K562 (cell line): ENCODE measurements at regions not wholly inside any gene's neighbourhood (a gene's known extent, or its start where the extent isn't known, plus 50 kb on each side); places are given as distances from the start of the nearest gene placed in this dataset.

Source experiments
- ATAC-seq: fragments of 200-7000 bp; cut with Tn5 transposase; 3 replicates; pipeline ENCODE4 v1.9.1; 2020; ENCODE audit warnings: moderate library complexity
- BruUV-seq: library from RNA; stranded (reverse); fragments of 400-500 nt; replicated peaks from 2 replicates; lab custom pipeline; 2021; lab: Mats Ljungman, UMichigan
- CTCF ChIA-PET: fragments of 300-600 bp; formaldehyde crosslinking; extraction: SDS; loops from one replicate; lab custom pipeline; 2021; ENCODE audit warnings: low intra/inter-chr PET ratio; lab: Yijun Ruan, JAX
- POLR2A ChIA-PET: fragments of 300-600, 350-650 bp; sonication (Branson Sonifier 250); formaldehyde crosslinking; extraction: SDS; loops from one replicate; lab custom pipeline; 2021; ENCODE audit warnings: antibody characterized with exemption, inconsistent platforms; lab: Yijun Ruan, JAX
- DNase-seq, 4 experiments: peaks; one replicate each; pipeline versions ENCODE4 v3.0.0 to v3.0.0-alpha.2; 2011 to 2018; ENCODE audit warnings: low spot score in 3 of 4, mixed read lengths in 3 of 4; ENCODE audit errors: extremely low read depth in 1 of 4
- FAIRE-seq: peaks from 2 replicates; lab custom pipeline; 2011; peaks lifted over from hg19 to GRCh38; lab: Jason Lieb, UNC
- H2AFZ ChIP-seq: 2 replicates; pipeline ENCODE4 v1.6.0; 2011; ENCODE audit warnings: low read depth, low read length, control low read depth, inconsistent platforms
- H3K27ac ChIP-seq: fragments of 200-600 bp; 3 replicates; pipeline ENCODE4 v1.8.0; 2011; ENCODE audit warnings: low read depth, mild to moderate bottlenecking, control low read depth, inconsistent platforms, low read length, moderate library complexity, mixed read lengths; ENCODE audit errors: extremely low read depth
- H3K27me3 ChIP-seq, 2 experiments: fragments of 300-600 bp in 1 of 2; 2 replicates in 1 of 2; 3 replicates in 1 of 2; pipeline versions ENCODE4 v1.6.0 to v1.8.0; 2011; ENCODE audit warnings: inconsistent platforms in 2 of 2, low read length in 2 of 2, mild to moderate bottlenecking in 1 of 2, mixed read lengths in 1 of 2, moderate library complexity in 1 of 2; ENCODE audit not compliant: control insufficient read depth in 2 of 2, insufficient read depth in 2 of 2
- H3K36me3 ChIP-seq: fragments of 300-600 bp; 3 replicates; pipeline ENCODE4 v1.8.0; 2011; ENCODE audit warnings: mild to moderate bottlenecking, low read length, inconsistent platforms; ENCODE audit not compliant: control insufficient read depth, insufficient read depth
- H3K4me1 ChIP-seq, 2 experiments: fragments of 200-600 bp in 1 of 2; replicated peaks in 1 of 2; 2 replicates in 1 of 2; 3 replicates in 1 of 2; pipeline versions ENCODE4 v1.5.1 to v1.8.0; 2011; ENCODE audit warnings: inconsistent platforms in 2 of 2, low read length in 2 of 2, mild to moderate bottlenecking in 1 of 2, mixed read lengths in 1 of 2, moderate library complexity in 1 of 2; ENCODE audit not compliant: control insufficient read depth in 2 of 2, insufficient read depth in 2 of 2
- H3K4me2 ChIP-seq: 2 replicates; pipeline ENCODE4 v1.6.1; 2011; ENCODE audit warnings: low read length, control low read depth, inconsistent platforms, mixed read lengths; ENCODE audit not compliant: insufficient read depth
- H3K4me3 ChIP-seq: fragments of 200-600 bp; sonication (generic), shearing (Covaris generic); 2 replicates; pipeline ENCODE4 v1.5.1; 2016; ENCODE audit warnings: control low read depth, inconsistent platforms
- H3K79me2 ChIP-seq: fragments of 200-600 bp; 3 replicates; pipeline ENCODE4 v1.8.0; 2011; ENCODE audit warnings: low read length, inconsistent platforms; ENCODE audit not compliant: control insufficient read depth, insufficient read depth
- H3K9ac ChIP-seq, 2 experiments: 2 replicates each; pipeline versions ENCODE4 v1.6.0 to v1.6.1; 2011; ENCODE audit warnings: low read depth in 2 of 2, low read length in 2 of 2, control low read depth in 1 of 2, inconsistent platforms in 1 of 2, mild to moderate bottlenecking in 1 of 2, mixed read lengths in 1 of 2; ENCODE audit not compliant: insufficient read depth in 1 of 2
- H3K9me1 ChIP-seq: one replicate; pipeline ENCODE4 v1.6.0; 2011; ENCODE audit warnings: inconsistent platforms, mild to moderate bottlenecking, low read length, moderate library complexity; ENCODE audit not compliant: control insufficient read depth, insufficient read depth
- H3K9me3 ChIP-seq: replicated peaks from 2 replicates; pipeline ENCODE4 v1.5.1; 2011; ENCODE audit warnings: low read depth, low read length, inconsistent platforms; ENCODE audit not compliant: control insufficient read depth, insufficient read depth
- H4K20me1 ChIP-seq: replicated peaks from 2 replicates; pipeline ENCODE4 v1.6.1; 2011; ENCODE audit warnings: low read length, inconsistent platforms, mixed read lengths; ENCODE audit not compliant: control insufficient read depth, insufficient read depth
- CREM ChIP-seq: IDR thresholded peaks from 2 replicates; pipeline ENCODE4 v1.6.1; 2014; ENCODE audit warnings: antibody characterized with exemption, low read depth
- GTF3C2 ChIP-seq: IDR thresholded peaks from 3 replicates; pipeline ENCODE4 v1.6.1; 2011; ENCODE audit warnings: borderline replicate concordance, mild to moderate bottlenecking, moderate library complexity; ENCODE audit not compliant: insufficient read length; ENCODE audit errors: extremely low read depth
- ZNF79 ChIP-seq: fragments of 250-450 bp; sonication (Bioruptor Pico); IDR thresholded peaks from 2 replicates; pipeline ENCODE4 v1.4.0; 2020; ENCODE audit warnings: low read depth, mild to moderate bottlenecking, moderate library complexity
- ZZZ3 ChIP-seq: fragments of 450-650 bp; IDR thresholded peaks from 2 replicates; pipeline ENCODE4 v1.6.1; 2016; ENCODE audit warnings: antibody characterized with exemption, mild to moderate bottlenecking, moderate library complexity
- WGBS: fragments of 100-300 bp; shearing (Covaris generic); methylation state at CpG from one replicate; pipeline ENCODE4 v1.1.6; 2016; ENCODE audit warnings: low coverage, mixed read lengths; ENCODE audit not compliant: insufficient coverage; ENCODE audit errors: missing lambda C conversion rate; 5-methylcytosine and 5-hydroxymethylcytosine counted together
- in situ Hi-C: fragments of 300-500 bp; cut with MboI; formaldehyde crosslinking; loops from 4 replicates; pipeline ENCODE4 v1.15.0; 2018; ENCODE audit warnings: inconsistent platforms, mixed read lengths
- intact Hi-C: fragments of 100-400 bp; cut with micrococcal nuclease; formaldehyde crosslinking; loops from 2 replicates; pipeline ENCODE4 v1.14.2; 2022

GRCh38 chr13:53568491-53568890 lies 539.9 kb downstream of the OLFM4 start:
- POLR2A ChIA-PET = no interaction called here
- H3K9me3 ChIP-seq = no peaks in the 10 kb centered on the region

More at GRCh38 chr13:53568491-53568890, 539.9 kb downstream of the OLFM4 start:
- H3K9ac ChIP-seq = no peak overlapping the region
- intact Hi-C loops (no loop called here), in situ Hi-C loops (no loop called here)
- H3K9me1 ChIP-seq = no peaks in the 10 kb centered on the region
- H3K36me3 ChIP-seq = no peaks in the 10 kb centered on the region
- no peaks in the 10 kb centered on the region for H3K4me1 ChIP-seq
- WGBS = 0% methylated on average over 1 of the region's 1 CpG
- FAIRE-seq = no peak
- H3K4me2 ChIP-seq = no peak overlapping the region
- no peaks in the 10 kb centered on the region for H3K27me3 ChIP-seq
- no peaks in the 10 kb centered on the region for H3K79me2 ChIP-seq
- H4K20me1 ChIP-seq = no peaks in the 10 kb centered on the region
- CTCF ChIA-PET = no interaction called here
- no peak overlapping the region for H2AFZ ChIP-seq
- TF ChIP-seq GTF3C2 = no peak
- TF ChIP-seq CREM = no peak
- TF ChIP-seq ZZZ3 = no peak
- no peak for TF ChIP-seq ZNF79 (CRISPR knock-in tag)
- TF ChIP-seq, all 486 proteins: peak for 0
- no peak for ATAC-seq
- no TSS peak for BruUV-seq
- no peak for DNase-seq
- no peak overlapping the region for H3K4me3 ChIP-seq
- H3K27ac ChIP-seq = no peak overlapping the region
